H1 (cell line): ENCODE measurements at regions not wholly inside any gene's neighbourhood (a gene's known extent, or its start where the extent isn't known, plus 50 kb on each side); places are given as distances from the start of the nearest gene placed in this dataset.

ENCODE experiments used
- ASH2L ChIP-seq: fragments of 200-600, 300-600 bp; sonication (generic); IDR thresholded peaks from one replicate; pipeline ENCODE4 v1.7.1; 2017; ENCODE audit warnings: low read length
- FOSL1 ChIP-seq: IDR thresholded peaks from 2 replicates; pipeline ENCODE4 v1.6.1; 2011; ENCODE audit warnings: mild to moderate bottlenecking, low read depth, low read length, moderate library complexity; ENCODE audit not compliant: insufficient read depth
- KDM4A ChIP-seq: IDR thresholded peaks from one replicate; pipeline ENCODE4 v1.7.1; 2012; ENCODE audit warnings: low read depth, mild to moderate bottlenecking, moderate library complexity, low read length, inconsistent platforms; ENCODE audit not compliant: severe bottlenecking
- MAX ChIP-seq: IDR thresholded peaks from 2 replicates; pipeline ENCODE4 v1.6.1; 2012; ENCODE audit warnings: inconsistent platforms
- PHF8 ChIP-seq: fragments of 200-600 bp; sonication (generic); conservative IDR thresholded peaks from 2 replicates; pipeline ENCODE4 v1.7.1; 2012; ENCODE audit warnings: low read depth, mild to moderate bottlenecking, inconsistent platforms, low read length, moderate library complexity
- SP1 ChIP-seq: IDR thresholded peaks from 2 replicates; pipeline ENCODE4 v1.6.1; 2011; ENCODE audit warnings: low read depth, low read length

DNA sequence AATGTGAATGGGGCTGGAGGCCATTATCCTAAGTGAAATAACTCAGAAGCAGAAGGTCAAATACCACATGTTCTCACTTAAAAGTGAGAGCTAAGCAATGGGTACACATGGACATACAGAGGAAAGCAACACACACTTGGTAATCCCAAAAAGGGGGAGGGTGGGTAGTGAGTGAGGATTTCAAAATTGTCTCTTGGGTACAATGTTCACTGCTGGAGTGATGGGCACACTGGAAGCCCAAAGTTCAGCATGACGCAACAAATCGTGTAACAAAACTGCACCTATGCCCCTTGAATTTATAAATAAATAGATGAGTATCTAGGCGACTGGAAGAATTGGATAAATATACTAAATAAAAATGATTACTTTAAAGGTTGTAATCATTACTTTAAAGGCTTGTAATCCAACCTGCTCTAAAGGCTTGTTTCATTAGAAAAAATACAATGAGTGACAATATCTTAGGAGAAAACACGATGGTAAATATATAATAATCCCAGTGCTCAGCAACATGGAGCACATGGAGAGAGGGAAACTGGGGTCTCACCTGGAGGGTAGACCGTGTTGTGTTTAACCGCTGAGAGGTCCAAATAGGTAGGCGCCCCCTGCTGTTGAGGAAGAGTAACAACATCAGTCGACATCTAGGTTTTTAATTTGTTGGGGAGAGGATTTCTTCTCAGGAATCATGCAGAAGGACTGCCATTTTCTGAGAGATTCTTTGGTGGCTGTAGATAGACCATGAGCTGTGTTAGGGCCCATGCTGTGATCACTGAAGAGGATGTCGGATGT is 78.5 kb upstream of the ROBO1 start (continued):
- TF ChIP-seq KDM4A (no peak), FOSL1 (no peak), SP1 (no peak), MAX (peak; percentile 26; the same call in 1 of the 2 replicates), PHF8 (no peak), ASH2L (no peak)
